ENCODE measurements at regions not wholly inside any gene's neighbourhood (a gene's known extent, or its start where the extent isn't known, plus 50 kb on each side); places are given as distances from the start of the nearest gene placed in this dataset.
A peak's percentile ranks its signal among the peaks of the same experiment; 100 is the strongest.

DNA sequence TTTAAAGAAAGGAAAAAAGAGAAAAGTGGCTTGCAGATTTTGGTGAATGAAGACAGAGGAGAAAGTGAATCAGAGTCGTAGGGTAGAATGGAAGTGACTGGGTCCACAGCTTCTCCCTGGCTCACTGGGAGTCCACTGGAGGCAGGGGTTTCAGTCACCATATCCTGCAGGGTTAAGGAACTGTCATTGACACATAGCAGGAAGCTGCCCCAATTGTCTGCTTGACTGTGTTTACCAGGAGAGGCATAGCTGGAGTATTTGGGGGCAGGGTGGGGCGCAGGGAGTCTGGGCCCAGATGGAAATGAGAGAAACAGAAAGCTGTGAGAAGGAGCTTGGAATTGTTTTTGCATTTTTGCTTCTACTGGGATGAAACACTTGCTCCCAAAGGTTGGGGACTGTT, 228.8 kb upstream of the CSF3R start:
- H3K27ac Mint-ChIP-seq = no peak overlapping the region
- no peaks in the 10 kb centered on the region for H3K9me3 Mint-ChIP-seq
- no peaks in the 10 kb centered on the region for H3K36me3 Mint-ChIP-seq (ENCODE audit: low read depth)
- intact Hi-C loops (cut with micrococcal nuclease) = no loop called here
- no peak overlapping the region for H3K4me3 Mint-ChIP-seq (ENCODE audit: low read depth)
- peaks cover 26% of the 10 kb centered on the region for H3K27me3 Mint-ChIP-seq (ENCODE audit: low read depth)
- DNase-seq (ENCODE audit: low spot score) = no peak
- no peaks in the 10 kb centered on the region for H3K4me1 Mint-ChIP-seq (ENCODE audit: low read depth)

DNA sequence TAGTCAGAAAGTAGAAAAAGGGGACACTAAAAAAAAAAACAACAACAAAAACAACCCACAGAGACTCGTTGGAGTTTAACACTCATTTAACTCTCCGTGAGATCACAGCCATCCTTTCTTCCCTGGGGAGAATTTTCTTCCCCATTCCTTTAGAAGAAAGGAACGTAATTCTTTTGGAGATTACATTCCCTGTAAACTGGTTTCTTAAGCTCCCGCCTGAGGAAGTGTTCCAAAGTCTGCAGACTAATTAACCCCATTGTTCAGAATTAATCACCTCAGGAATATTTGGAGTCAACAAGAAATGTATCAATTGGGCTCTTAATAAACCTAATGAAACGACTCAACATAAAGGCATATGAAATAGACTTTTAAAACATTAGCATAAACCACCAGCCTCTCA, 228.2 kb upstream of the CSF3R start:
- H3K27me3 Mint-ChIP-seq (ENCODE audit: low read depth) = peaks cover 26% of the 10 kb centered on the region
- H3K4me1 Mint-ChIP-seq (ENCODE audit: low read depth) = no peaks in the 10 kb centered on the region
- H3K27ac Mint-ChIP-seq = no peak overlapping the region
- no peak for DNase-seq (ENCODE audit: low spot score)
- H3K9me3 Mint-ChIP-seq = no peaks in the 10 kb centered on the region
- H3K36me3 Mint-ChIP-seq (ENCODE audit: low read depth) = no peaks in the 10 kb centered on the region
- intact Hi-C loops (cut with micrococcal nuclease) = no loop called here
- no peak overlapping the region for H3K4me3 Mint-ChIP-seq (ENCODE audit: low read depth)

DNA sequence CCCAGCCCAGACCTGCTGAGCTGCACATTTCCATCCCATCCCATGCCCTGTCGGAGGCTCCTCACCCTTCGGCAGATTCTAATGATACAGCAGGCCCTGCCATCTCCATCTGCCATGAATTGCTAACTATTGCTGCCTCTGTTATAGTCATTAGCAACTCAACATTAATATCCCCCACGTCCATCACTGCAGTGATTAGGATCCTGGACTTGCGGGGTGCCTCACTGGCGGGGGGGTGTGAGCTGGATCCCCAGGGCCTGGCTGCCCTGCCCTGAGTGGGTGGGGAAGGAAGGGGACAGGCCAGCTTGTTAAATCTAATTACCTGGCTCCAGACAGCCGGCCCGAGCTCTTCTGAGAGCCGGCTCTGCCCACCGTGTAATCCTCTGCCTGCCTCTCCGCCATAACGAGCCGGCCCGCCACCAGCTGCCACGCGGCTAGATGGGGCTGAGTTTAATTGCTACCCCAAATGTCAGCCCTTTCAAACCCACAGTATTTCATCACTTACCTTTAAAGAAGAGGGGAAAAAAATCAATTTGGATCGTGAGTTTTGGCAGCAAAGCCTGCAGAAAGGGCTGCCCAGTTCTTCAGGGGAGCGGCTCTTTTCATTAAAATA, 227.3 kb upstream of the CSF3R start:
- no peak for DNase-seq (ENCODE audit: low spot score)
- H3K27me3 Mint-ChIP-seq (ENCODE audit: low read depth) = peaks cover 26% of the 10 kb centered on the region
- H3K4me1 Mint-ChIP-seq (ENCODE audit: low read depth) = no peaks in the 10 kb centered on the region
- H3K27ac Mint-ChIP-seq = no peak overlapping the region
- H3K9me3 Mint-ChIP-seq = no peaks in the 10 kb centered on the region
- H3K4me3 Mint-ChIP-seq (ENCODE audit: low read depth) = no peak overlapping the region
- intact Hi-C loops (cut with micrococcal nuclease) = no loop called here
- no peaks in the 10 kb centered on the region for H3K36me3 Mint-ChIP-seq (ENCODE audit: low read depth)

DNA sequence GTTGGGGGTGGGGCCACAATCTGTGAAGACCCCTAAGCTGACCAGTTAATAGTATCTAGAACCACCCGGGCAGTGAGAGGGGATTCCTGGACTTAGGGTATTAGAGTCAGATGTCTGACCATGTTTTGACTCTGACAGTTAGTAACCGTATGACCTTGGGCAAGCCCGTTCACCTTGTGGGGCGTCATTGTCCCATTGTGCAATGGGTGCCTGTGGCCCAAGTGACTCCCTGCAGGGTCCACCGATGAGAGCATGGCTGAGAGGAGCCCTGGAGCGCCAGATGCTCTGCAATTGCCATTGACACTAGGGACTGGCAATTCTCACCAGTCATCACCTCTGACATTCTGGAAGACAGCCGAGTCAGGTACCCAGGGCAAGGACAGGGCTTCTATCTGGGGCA, 225.9 kb upstream of the CSF3R start:
- DNase-seq (ENCODE audit: low spot score) = no peak
- H3K27ac Mint-ChIP-seq = no peak overlapping the region
- intact Hi-C loops (cut with micrococcal nuclease) = no loop called here
- no peaks in the 10 kb centered on the region for H3K9me3 Mint-ChIP-seq
- H3K36me3 Mint-ChIP-seq (ENCODE audit: low read depth) = no peaks in the 10 kb centered on the region
- no peak overlapping the region for H3K4me3 Mint-ChIP-seq (ENCODE audit: low read depth)
- H3K4me1 Mint-ChIP-seq (ENCODE audit: low read depth) = peaks cover 3% of the 10 kb centered on the region
- H3K27me3 Mint-ChIP-seq (ENCODE audit: low read depth) = peaks cover 24% of the 10 kb centered on the region

DNA sequence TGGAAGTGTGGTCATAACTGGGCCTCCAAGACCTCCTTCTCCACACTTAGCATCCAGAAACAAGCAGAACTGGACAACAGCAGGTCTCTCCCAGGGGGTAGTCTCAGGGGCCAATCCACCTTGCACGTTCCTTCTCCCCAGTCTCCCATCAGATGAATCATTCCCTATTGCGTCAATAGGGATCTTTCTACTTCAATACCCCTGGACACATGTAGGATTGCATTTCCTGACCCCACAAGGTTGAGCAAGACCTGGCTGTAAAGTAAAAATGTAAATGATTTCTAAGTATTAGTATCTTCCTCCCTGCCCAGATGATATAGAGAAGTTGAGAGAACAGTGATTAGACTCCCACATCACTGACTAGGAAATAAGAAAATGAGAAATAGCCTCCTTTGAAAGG, 224.5 kb upstream of the CSF3R start:
- Mint-ChIP-seq H3K27ac (no peak overlapping the region), H3K27me3 (ENCODE audit: low read depth) (peaks cover 17% of the 10 kb centered on the region), H3K36me3 (ENCODE audit: low read depth) (no peaks in the 10 kb centered on the region), H3K9me3 (no peaks in the 10 kb centered on the region), H3K4me3 (ENCODE audit: low read depth) (no peak overlapping the region), H3K4me1 (ENCODE audit: low read depth) (peaks cover 4% of the 10 kb centered on the region)
- intact Hi-C loops (cut with micrococcal nuclease) = no loop called here
- no peak for DNase-seq (ENCODE audit: low spot score)

DNA sequence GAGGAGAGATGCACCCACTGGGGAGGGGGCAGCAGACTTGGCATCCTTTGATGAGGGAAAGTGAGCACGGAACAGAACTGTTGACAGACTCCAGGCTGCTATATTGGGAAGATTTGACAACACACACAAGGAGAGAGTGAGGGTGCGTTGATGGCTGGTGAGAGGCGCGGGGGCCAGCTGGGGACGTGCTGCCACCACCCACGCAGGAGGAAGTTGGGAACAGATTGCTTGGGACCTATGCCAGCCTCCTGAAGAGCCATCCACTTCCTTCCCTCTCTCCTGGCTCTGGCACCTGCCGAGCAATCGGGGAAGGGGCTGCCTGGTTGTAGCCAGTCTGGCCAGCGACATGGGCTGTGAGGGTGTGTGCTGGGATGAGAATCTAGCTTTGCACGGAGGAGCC, 223.7 kb upstream of the CSF3R start:
- Mint-ChIP-seq H3K27ac (no peak overlapping the region), H3K4me1 (ENCODE audit: low read depth) (peaks cover 4% of the 10 kb centered on the region), H3K36me3 (ENCODE audit: low read depth) (no peaks in the 10 kb centered on the region), H3K9me3 (no peaks in the 10 kb centered on the region), H3K4me3 (ENCODE audit: low read depth) (no peak overlapping the region), H3K27me3 (ENCODE audit: low read depth) (peaks cover 12% of the 10 kb centered on the region)
- no peak for DNase-seq (ENCODE audit: low spot score)
- intact Hi-C loops (cut with micrococcal nuclease) = no loop called here

DNA sequence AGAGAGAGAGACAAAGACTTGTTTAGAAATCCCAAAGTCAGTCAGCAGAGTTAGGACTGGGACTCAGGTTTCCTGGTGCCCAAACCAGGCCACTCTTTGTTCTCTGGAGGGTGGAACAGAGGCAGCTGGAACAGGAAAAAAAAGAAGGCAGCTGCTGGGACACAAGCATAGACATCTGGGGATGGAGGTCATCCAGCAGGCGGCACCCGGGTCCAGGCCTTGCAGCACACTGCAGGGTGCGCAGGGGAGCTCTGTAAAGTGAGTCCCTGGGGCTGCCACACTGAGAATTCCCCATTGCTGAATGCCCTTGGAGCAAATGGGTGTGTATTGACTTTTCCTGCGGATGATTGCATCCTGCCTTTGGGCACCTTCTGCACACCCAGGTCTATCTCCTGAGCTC, 222.9 kb upstream of the CSF3R start:
- Mint-ChIP-seq H3K4me3 (ENCODE audit: low read depth) (no peak overlapping the region), H3K4me1 (ENCODE audit: low read depth) (peaks cover 4% of the 10 kb centered on the region), H3K27me3 (ENCODE audit: low read depth) (peaks cover 11% of the 10 kb centered on the region), H3K27ac (no peak overlapping the region), H3K36me3 (ENCODE audit: low read depth) (no peaks in the 10 kb centered on the region), H3K9me3 (no peaks in the 10 kb centered on the region)
- intact Hi-C loops (cut with micrococcal nuclease) = no loop called here
- no peak for DNase-seq (ENCODE audit: low spot score)

DNA sequence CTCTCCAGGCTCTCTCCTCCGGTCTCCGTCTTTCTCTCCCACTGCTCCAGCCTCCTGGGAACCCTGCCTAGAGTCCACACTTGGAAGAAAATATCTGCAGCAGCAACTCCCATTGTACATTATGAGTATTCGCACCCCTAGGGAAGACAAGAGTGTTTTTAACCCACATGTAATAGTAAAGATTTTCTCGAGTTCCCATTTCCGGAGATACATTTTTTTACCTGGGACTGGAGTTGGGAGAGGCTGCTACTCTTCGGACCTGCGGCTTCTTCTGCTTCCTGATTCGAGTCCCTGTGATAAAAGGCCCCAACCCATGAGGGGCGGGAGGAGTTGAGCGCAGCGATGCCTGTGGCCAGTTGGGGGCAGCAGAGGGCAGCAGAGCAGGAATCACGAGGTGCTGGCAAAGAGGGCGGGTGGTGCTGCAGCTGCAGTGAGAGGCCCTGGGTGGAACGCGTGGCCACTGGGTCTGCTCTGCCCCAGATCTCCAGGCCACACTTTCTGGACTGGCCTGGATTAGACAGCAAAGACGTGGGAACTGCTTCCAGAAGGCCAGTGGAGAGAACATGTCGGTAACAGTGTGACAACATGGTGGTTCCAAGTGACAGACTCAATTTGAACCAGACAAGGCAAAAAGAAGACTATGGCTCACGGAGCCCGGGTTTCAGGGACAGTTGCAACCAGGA, 221.0 kb upstream of the CSF3R start:
- Mint-ChIP-seq H3K4me3 (ENCODE audit: low read depth) (no peak overlapping the region), H3K9me3 (no peaks in the 10 kb centered on the region), H3K27ac (no peak overlapping the region), H3K27me3 (ENCODE audit: low read depth) (peaks cover 8% of the 10 kb centered on the region), H3K36me3 (ENCODE audit: low read depth) (no peaks in the 10 kb centered on the region), H3K4me1 (ENCODE audit: low read depth) (peaks cover 4% of the 10 kb centered on the region)
- DNase-seq (ENCODE audit: low spot score) = peak; percentile 60
- intact Hi-C loops (cut with micrococcal nuclease) = loop anchor here (5.0 kb wide), 1 partner anchor 619 kb away; no protein-coding TSS in a partner anchor

DNA sequence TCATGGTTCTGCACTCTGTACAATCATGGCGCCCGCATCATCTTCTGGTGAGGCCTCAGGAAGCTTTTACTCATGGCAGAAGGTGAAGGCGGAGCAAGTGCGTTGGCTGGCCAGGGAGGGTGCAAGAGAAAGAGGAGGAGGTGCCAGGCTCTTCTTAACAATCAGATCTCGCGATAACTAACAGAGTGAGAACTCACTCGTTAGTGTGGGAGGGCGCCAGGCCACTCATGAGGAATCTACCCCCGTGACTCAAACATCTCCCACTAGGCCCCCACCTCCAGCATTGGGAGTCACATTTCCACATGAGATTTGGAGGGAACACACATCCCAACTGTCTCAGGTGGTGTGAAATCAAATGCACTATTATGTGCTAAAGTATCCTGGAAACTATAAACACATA, 220.2 kb upstream of the CSF3R start:
- Mint-ChIP-seq H3K4me3 (ENCODE audit: low read depth) (no peak overlapping the region), H3K36me3 (ENCODE audit: low read depth) (no peaks in the 10 kb centered on the region), H3K4me1 (ENCODE audit: low read depth) (peaks cover 4% of the 10 kb centered on the region), H3K27me3 (ENCODE audit: low read depth) (peaks cover 8% of the 10 kb centered on the region), H3K9me3 (no peaks in the 10 kb centered on the region), H3K27ac (no peak overlapping the region)
- no peak for DNase-seq (ENCODE audit: low spot score)
- intact Hi-C loops (cut with micrococcal nuclease) = loop anchor here (5.0 kb wide), 1 partner anchor 619 kb away; no protein-coding TSS in a partner anchor

DNA sequence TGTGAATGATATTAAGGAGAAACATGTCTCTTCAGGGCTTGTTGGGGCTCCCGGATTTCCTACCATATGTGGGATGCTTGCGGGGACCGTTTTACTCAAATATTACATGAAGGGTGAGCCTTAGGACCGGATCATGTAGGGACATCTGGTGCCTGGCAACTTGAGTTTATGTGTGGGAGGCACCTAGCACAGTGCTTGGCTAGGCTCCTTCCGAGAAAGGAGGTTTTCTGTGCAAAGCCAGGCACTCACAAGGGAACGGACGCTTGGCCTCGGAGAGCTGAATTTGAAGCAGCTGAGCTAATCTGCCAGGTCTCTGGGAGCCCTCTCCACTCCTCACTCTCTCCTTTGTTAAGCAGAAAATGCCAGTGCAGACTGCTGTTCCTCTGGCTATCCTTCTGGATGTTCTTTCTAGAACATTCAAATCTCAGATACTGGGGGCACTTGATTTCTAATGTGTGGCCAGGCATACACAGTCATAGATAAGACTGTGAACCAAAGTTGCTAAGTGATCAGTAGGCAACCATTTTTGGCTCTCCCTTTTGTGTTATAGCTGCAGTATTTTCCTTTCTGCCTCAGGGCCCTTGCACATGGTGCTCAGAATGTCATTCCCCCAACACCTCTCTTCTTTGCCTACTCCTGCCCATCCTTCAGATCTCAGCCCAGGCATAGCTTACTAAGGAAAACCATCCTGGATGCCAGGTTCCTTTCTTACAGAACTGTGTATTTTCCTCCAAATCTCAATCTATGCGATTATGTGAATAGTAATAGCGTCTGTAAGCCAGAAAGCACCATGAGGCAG, 216.6 kb upstream of the CSF3R start:
- H3K9me3 Mint-ChIP-seq = no peaks in the 10 kb centered on the region
- H3K4me1 Mint-ChIP-seq (ENCODE audit: low read depth) = peaks cover 4% of the 10 kb centered on the region
- H3K4me3 Mint-ChIP-seq (ENCODE audit: low read depth) = no peak overlapping the region
- no peak overlapping the region for H3K27ac Mint-ChIP-seq
- DNase-seq (ENCODE audit: low spot score) = no peak
- H3K36me3 Mint-ChIP-seq (ENCODE audit: low read depth) = no peaks in the 10 kb centered on the region
- intact Hi-C loops (cut with micrococcal nuclease) = no loop called here
- peaks cover 1% of the 10 kb centered on the region for H3K27me3 Mint-ChIP-seq (ENCODE audit: low read depth)

DNA sequence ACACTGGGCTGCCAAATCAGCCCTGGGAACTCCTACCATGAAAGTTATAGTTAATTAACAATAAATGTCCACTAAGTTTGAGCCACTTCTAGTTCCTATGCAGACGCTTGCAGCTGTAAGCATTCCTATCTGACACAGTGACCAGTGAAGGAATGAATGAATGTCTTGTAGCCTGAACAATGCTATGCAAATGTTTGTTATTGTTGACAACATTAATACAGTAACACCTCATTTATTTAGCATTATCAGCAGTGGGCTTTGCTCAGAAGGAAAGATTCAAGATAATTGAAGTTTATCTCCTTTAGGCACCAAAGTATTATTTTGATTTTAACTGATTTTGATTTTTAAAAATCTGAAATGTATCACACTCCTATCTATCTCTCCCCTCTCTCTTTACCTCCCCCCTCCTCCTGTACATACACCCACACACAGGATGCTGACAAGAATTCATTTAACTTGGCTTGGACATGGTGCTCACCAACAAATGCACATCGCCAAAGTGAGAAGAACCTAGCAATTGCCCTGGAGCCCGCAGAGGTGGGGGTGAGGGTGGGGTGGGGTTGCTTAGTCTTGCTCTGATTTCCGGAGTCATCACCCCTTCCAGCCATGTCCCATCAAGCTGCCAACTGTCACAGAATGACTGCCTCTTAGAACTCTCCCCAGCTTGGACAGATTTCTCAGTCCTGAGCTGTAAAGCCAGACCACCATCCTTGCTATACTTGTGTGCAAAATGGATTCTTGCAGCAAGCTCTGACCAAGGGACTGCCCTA, 215.3 kb upstream of the CSF3R start:
- peaks cover 1% of the 10 kb centered on the region for H3K27me3 Mint-ChIP-seq (ENCODE audit: low read depth)
- H3K9me3 Mint-ChIP-seq = no peaks in the 10 kb centered on the region
- intact Hi-C loops (cut with micrococcal nuclease) = no loop called here
- H3K36me3 Mint-ChIP-seq (ENCODE audit: low read depth) = no peaks in the 10 kb centered on the region
- H3K4me1 Mint-ChIP-seq (ENCODE audit: low read depth) = no peaks in the 10 kb centered on the region
- no peak overlapping the region for H3K4me3 Mint-ChIP-seq (ENCODE audit: low read depth)
- DNase-seq (ENCODE audit: low spot score) = no peak
- H3K27ac Mint-ChIP-seq = no peak overlapping the region

DNA sequence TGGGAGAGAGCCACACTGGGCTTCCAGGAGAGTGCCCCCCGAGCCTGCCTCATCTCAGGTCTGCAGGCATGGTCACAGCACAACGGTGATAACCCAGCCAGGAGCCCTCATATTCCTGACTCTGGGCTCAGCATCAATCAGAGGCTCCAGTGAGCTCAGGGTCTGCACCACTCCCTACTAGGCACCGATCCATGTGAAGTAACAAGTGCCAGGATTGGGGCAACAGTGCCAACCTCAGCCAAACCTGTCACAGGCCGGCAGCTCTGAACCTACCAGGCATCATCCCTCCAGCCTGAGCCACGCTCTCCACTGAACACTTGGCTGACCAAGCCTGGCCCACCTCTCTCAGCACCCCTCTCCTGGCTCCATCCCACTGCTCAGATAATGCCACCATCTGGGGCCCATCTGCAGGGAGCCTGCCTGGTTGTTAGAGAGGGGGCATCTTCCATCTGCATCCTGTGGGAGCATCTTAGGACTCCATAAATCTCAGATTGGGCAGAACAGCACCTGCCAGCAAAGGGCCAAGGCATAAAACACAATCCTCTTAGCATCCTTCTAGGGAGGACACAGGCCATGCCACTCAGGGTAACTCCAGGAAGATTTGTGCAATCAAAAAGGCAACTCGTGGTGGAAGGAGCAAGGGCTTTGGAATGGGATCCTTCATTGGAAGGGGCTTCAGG, 213.7 kb upstream of the CSF3R start:
- Mint-ChIP-seq H3K4me3 (ENCODE audit: low read depth) (no peak overlapping the region), H3K27me3 (ENCODE audit: low read depth) (peaks cover 1% of the 10 kb centered on the region), H3K4me1 (ENCODE audit: low read depth) (no peaks in the 10 kb centered on the region), H3K9me3 (no peaks in the 10 kb centered on the region), H3K36me3 (ENCODE audit: low read depth) (no peaks in the 10 kb centered on the region), H3K27ac (no peak overlapping the region)
- no peak for DNase-seq (ENCODE audit: low spot score)
- intact Hi-C loops (cut with micrococcal nuclease) = no loop called here

Measured in activated T-helper 2 cell treated with anti-CD3 and anti-CD28 coated beads, Interferon-gamma antibody, Interleukin-2, Interleukin-4, amounts not matched to agents 10 μg/mL and 5 μg/mL and 100 μg/mL, durations not matched to agents 14 hours and 24 hours and 36 hours (primary cell).